HCT116 (cell line): ENCODE measurements at regions not wholly inside any gene's neighbourhood (a gene's known extent, or its start where the extent isn't known, plus 50 kb on each side); places are given as distances from the start of the nearest gene placed in this dataset.

Experiments used
- ATAC-seq: fragments of 200-7000 bp; cut with Tn5 transposase; 2 replicates; pipeline ENCODE4 v1.9.1; 2020; ENCODE audit warnings: mild to moderate bottlenecking, moderate library complexity
- BruUV-seq: library from RNA; stranded (reverse); fragments of 400-500 nt; replicated peaks from 2 replicates; lab custom pipeline; 2021; lab: Mats Ljungman, UMichigan
- CTCF ChIA-PET: fragments of 300-600 bp; sonication (Branson Sonifier 250); formaldehyde crosslinking; loops from one replicate; lab custom pipeline; 2021; ENCODE audit warnings: antibody characterized with exemption; lab: Charles Lee
- POLR2A ChIA-PET: fragments of 300-600, 350-600 bp; sonication (Branson Sonifier 250); formaldehyde crosslinking; loops from one replicate; lab custom pipeline; 2021; ENCODE audit warnings: antibody characterized with exemption; lab: Charles Lee
- RAD21 ChIA-PET, 2 experiments: fragments of 300-600 bp; sonication (Branson Sonifier 250); formaldehyde crosslinking; loops; one replicate each; lab custom pipeline; 2023; ENCODE audit warnings: low total read pairs in 2 of 2; ENCODE audit not compliant: uncharacterized antibody in 2 of 2, unreplicated experiment in 2 of 2, low non-redundant PET in 1 of 2; lab: Charles Lee
- DNase-seq: peaks from one replicate; pipeline ENCODE4 v3.0.0-alpha.2; 2010; ENCODE audit warnings: low read depth, low spot score
- H2AFZ ChIP-seq: fragments of 200-600 bp; shearing (Covaris generic), sonication (generic); 2 replicates; pipeline ENCODE4 v1.6.1; 2017; ENCODE audit warnings: low read depth, mixed run types, mixed read lengths, antibody characterized with exemption, low read length; ENCODE audit not compliant: poor library complexity, severe bottlenecking
- H3K27ac ChIP-seq: 2 replicates; pipeline ENCODE4 v1.5.1; 2012; ENCODE audit warnings: low read depth, low read length
- H3K27me3 ChIP-seq: fragments of 200-600 bp; sonication (generic); 2 replicates; pipeline ENCODE4 v1.6.1; 2016; ENCODE audit warnings: mixed run types, low read length, mixed read lengths; ENCODE audit not compliant: insufficient read depth
- H3K36me3 ChIP-seq, 2 experiments: fragments of 200-500 bp in 1 of 2; fragments of 200-600 bp in 1 of 2; sonication (Bioruptor generic) in 1 of 2; sonication (generic) in 1 of 2; 2 replicates each; pipeline versions ENCODE4 v1.5.1 to v1.6.1; 2014 to 2016; ENCODE audit warnings: low read length in 2 of 2, inconsistent platforms in 1 of 2, mixed read lengths in 1 of 2, mixed run types in 1 of 2; ENCODE audit not compliant: insufficient read depth in 2 of 2, control insufficient read depth in 1 of 2
- H3K4me1 ChIP-seq, 2 experiments: fragments of 200-600 bp in 1 of 2; sonication (generic) in 1 of 2; 2 replicates each; pipeline versions ENCODE4 v1.5.1 to v1.6.1; 2012 to 2017; ENCODE audit warnings: low read length in 2 of 2, inconsistent platforms in 1 of 2, mild to moderate bottlenecking in 1 of 2, mixed read lengths in 1 of 2, mixed run types in 1 of 2, moderate library complexity in 1 of 2; ENCODE audit not compliant: insufficient read depth in 2 of 2, control insufficient read depth in 1 of 2
- H3K4me2 ChIP-seq: fragments of 200-600 bp; sonication (generic); 2 replicates; pipeline ENCODE4 v1.6.1; 2017; ENCODE audit warnings: mixed run types, low read length, mixed read lengths
- H3K4me3 ChIP-seq, 2 experiments: fragments of 200-600 bp in 1 of 2; sonication (generic) in 1 of 2; replicated peaks in 1 of 2; 2 replicates each; pipeline ENCODE4 v1.5.1; 2011 to 2016; ENCODE audit warnings: low read length in 2 of 2, control low read depth in 1 of 2, low read depth in 1 of 2, mild to moderate bottlenecking in 1 of 2, mixed read lengths in 1 of 2, mixed run types in 1 of 2
- H3K79me2 ChIP-seq: fragments of 200-600 bp; sonication (generic); 2 replicates; pipeline ENCODE4 v1.6.1; 2017; ENCODE audit warnings: mild to moderate bottlenecking, mixed run types, low read length, moderate library complexity, mixed read lengths; ENCODE audit not compliant: insufficient read depth
- H3K9ac ChIP-seq: fragments of 200-600 bp; sonication (generic); 2 replicates; pipeline ENCODE4 v1.6.1; 2016; ENCODE audit warnings: low read length, mixed read lengths
- H3K9me2 ChIP-seq: fragments of 200-600 bp; sonication (generic), shearing (Covaris generic); 2 replicates; pipeline ENCODE4 v1.6.1; 2017; ENCODE audit warnings: mixed run types, mild to moderate bottlenecking, moderate library complexity; ENCODE audit not compliant: insufficient read depth
- H3K9me3 ChIP-seq, 2 experiments: fragments of 200-500 bp in 1 of 2; fragments of 200-600 bp in 1 of 2; sonication (Bioruptor generic) in 1 of 2; sonication (generic) in 1 of 2; 2 replicates each; pipeline ENCODE4 v1.6.1; 2014 to 2017; ENCODE audit warnings: low read length in 2 of 2, mixed read lengths in 2 of 2, inconsistent platforms in 1 of 2, low read depth in 1 of 2, mild to moderate bottlenecking in 1 of 2, mixed run types in 1 of 2, moderate library complexity in 1 of 2; ENCODE audit not compliant: control insufficient read depth in 1 of 2, insufficient read depth in 1 of 2
- H4K20me1 ChIP-seq: fragments of 200-600 bp; sonication (generic), shearing (Covaris generic); 2 replicates; pipeline ENCODE4 v1.6.1; 2017; ENCODE audit warnings: mixed run types, mild to moderate bottlenecking, moderate library complexity; ENCODE audit not compliant: insufficient read depth
- SIN3A ChIP-seq: IDR thresholded peaks from 2 replicates; pipeline ENCODE4 v1.6.1; 2012; ENCODE audit warnings: low read depth
- SP1 ChIP-seq: IDR thresholded peaks from 2 replicates; pipeline ENCODE4 v1.6.1; 2012; ENCODE audit warnings: low read depth
- TCF7L2 ChIP-seq: IDR thresholded peaks from 2 replicates; pipeline ENCODE4 v1.7.0; 2011; ENCODE audit warnings: borderline replicate concordance, inconsistent platforms; ENCODE audit not compliant: insufficient read depth, insufficient read length; ENCODE audit errors: extremely low read depth
- YY1 ChIP-seq: IDR thresholded peaks from 2 replicates; pipeline ENCODE4 v1.6.1; 2011; ENCODE audit warnings: low read length, low read depth, moderate library complexity, mild to moderate bottlenecking; ENCODE audit not compliant: insufficient replicate concordance; ENCODE audit errors: extremely low read depth
- intact Hi-C: fragments of 100-400 bp; cut with micrococcal nuclease; formaldehyde crosslinking; loops from 2 replicates; pipeline ENCODE4 v1.10.0; 2022

- TF ChIP-seq SP1, result no peak
- TF ChIP-seq TCF7L2, result no peak
- no peak for TF ChIP-seq SIN3A
- H3K27ac ChIP-seq, result no peak overlapping the region
- H3K27me3 ChIP-seq, result no peaks in the 10 kb centered on the region
- H3K4me1 ChIP-seq, result no peaks in the 10 kb centered on the region
- intact Hi-C loops, result no loop called here
- DNase-seq, result no peak
- ChIA-PET RAD21 (no interaction called here), POLR2A (no interaction called here), CTCF (no interaction called here)
- H2AFZ ChIP-seq, result no peak overlapping the region
- no peaks in the 10 kb centered on the region for H4K20me1 ChIP-seq
- peaks cover 2 to 30% of the 10 kb centered on the region in 2 experiments; a peak in 2 of 4 replicates for H3K9me3 ChIP-seq
- H3K9me2 ChIP-seq, result no peaks in the 10 kb centered on the region
- no peak overlapping the region for H3K9ac ChIP-seq
- H3K79me2 ChIP-seq, result no peaks in the 10 kb centered on the region
- H3K36me3 ChIP-seq, result no peaks in the 10 kb centered on the region
- no TSS peak for BruUV-seq
- no peak overlapping the region for H3K4me3 ChIP-seq
- H3K4me2 ChIP-seq, result no peak overlapping the region
- no peak for ATAC-seq
Measured at GRCh38 chr16:63896383-63897109, 1225.3 kb downstream of the CDH11 start.

DNA sequence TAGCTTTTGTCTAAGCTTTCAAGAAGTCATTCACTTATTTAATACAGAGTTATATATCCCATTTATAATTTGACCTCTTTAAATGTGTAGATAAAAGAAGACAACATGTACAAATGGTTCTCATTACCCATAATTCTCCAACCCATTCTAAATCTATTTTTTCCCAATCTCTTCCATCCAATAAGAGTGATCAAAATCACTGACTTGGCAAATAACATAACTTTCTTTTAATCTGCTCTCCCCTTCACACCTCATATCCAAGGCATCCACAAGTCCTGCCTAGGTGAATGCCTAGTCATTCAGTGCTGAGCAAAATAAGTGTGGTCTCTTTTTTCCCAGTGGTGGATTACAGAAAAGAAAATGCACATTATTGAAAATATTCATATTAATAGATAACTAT is 1231.1 kb downstream of the CDH11 start:
- Histone ChIP-seq H2AFZ (no peak overlapping the region), H3K9me3 (peaks cover 10 to 31% of the 10 kb centered on the region in 2 experiments; a peak in 2 of 4 replicates), H3K27ac (no peak overlapping the region), H3K4me1 (no peaks in the 10 kb centered on the region), H3K9me2 (no peaks in the 10 kb centered on the region), H4K20me1 (no peaks in the 10 kb centered on the region), H3K36me3 (no peaks in the 10 kb centered on the region), H3K79me2 (no peaks in the 10 kb centered on the region), H3K9ac (no peak overlapping the region), H3K4me2 (no peak overlapping the region), H3K27me3 (no peaks in the 10 kb centered on the region), H3K4me3 (no peak overlapping the region)
- RAD21 ChIA-PET, result no interaction called here
- no peak for TF ChIP-seq SP1
- no peak for TF ChIP-seq YY1
- CTCF ChIA-PET, result no interaction called here
- POLR2A ChIA-PET, result no interaction called here
- BruUV-seq, result no TSS peak
- no peak for DNase-seq
- intact Hi-C loops, result no loop called here
- ATAC-seq, result no peak
